Right cardiac atrium (tissue), 5 donors: ENCODE measurements at regions not wholly inside any gene's neighbourhood (a gene's known extent, or its start where the extent isn't known, plus 50 kb on each side); places are given as distances from the start of the nearest gene placed in this dataset.
"Not testable (repeated sequence)": the region's sequence is repeated elsewhere in the genome, so short reads cannot be mapped to it uniquely, and the experiment has no call there.

Source experiments
- ATAC-seq, 2 donors: fragments of 200-7000 bp; cut with Tn5 transposase; one replicate each; pipeline versions ENCODE4 v1.8.0 to v1.9.1; 2020; ENCODE audit warnings: moderate library complexity in 2 of 2, mild to moderate bottlenecking in 1 of 2
- DNase-seq, 3 donors: peaks; one replicate each; pipeline ENCODE4 v3.0.0-alpha.2; 2020
- H3K27ac ChIP-seq: one replicate; pipeline ENCODE4 v1.5.1; 2013; ENCODE audit warnings: mild to moderate bottlenecking, low read length, control low read depth, moderate library complexity
- H3K27me3 ChIP-seq: one replicate; pipeline ENCODE4 v1.6.1; 2013; ENCODE audit not compliant: control insufficient read depth, insufficient read depth
- H3K4me1 ChIP-seq: one replicate; pipeline ENCODE4 v1.6.1; 2013; ENCODE audit warnings: low read length; ENCODE audit not compliant: control insufficient read depth, insufficient read depth
- H3K4me3 ChIP-seq: one replicate; pipeline ENCODE4 v1.5.1; 2013; ENCODE audit warnings: low read length, control low read depth
- H3K9me3 ChIP-seq: one replicate; pipeline ENCODE4 v1.6.1; 2013; ENCODE audit warnings: low read length; ENCODE audit not compliant: control insufficient read depth
- WGBS: extraction: QIAGEN DNeasy Blood & Tissue Kit; methylation state at CpG from one replicate; pipeline ENCODE4 v1.1.7; 2013; 5-methylcytosine and 5-hydroxymethylcytosine counted together
- intact Hi-C, 4 donors: fragments of 100-400 bp; cut with DNase I; formaldehyde crosslinking; loops; one replicate each; pipeline versions ENCODE4 v1.11.0 to v1.14.0; 2022 to 2023
- donor health status: healthy with polysubstance abuse.
- donor health status: DM: no; HTN: yes; CAD: no.
- donor health status: DM: no; HTN: no; CAD: no.
- donor health status: DM: no; HTN: yes; CAD: no; lungs with severe emphysema.
- donor health status: DM: yes; HTN: yes; CAD: no.

DNA sequence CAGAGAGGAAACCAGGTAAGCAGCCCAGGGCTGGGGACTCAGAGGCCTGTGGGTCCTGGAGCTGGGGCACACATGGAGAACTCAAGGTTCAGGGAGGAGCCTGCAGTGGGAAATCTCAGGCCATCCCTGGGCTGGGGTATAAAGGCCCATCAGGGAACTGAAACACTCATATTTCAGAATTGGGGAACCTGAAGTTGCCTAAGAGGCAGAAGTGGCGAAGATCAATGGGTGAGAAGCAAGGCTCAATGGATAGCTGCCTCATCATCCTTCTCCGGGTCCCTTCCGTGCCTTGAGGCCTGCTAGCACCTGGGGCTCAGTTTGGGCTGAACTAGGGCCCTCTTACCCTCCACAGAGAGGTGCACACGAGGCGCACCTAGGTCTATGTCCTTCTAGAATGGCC is 747.5 kb upstream of the AMELY start:
- no peaks in the 10 kb centered on the region for H3K4me1 ChIP-seq
- no peaks in the 10 kb centered on the region for H3K9me3 ChIP-seq
- 84% methylated on average over 5 of the region's 5 CpGs for WGBS
- intact Hi-C loops = no loop called here
- H3K27ac ChIP-seq = no peak overlapping the region
- H3K27me3 ChIP-seq = no peaks in the 10 kb centered on the region
- no peak overlapping the region for H3K4me3 ChIP-seq
- ATAC-seq = no peak
- DNase-seq = no peak

DNA sequence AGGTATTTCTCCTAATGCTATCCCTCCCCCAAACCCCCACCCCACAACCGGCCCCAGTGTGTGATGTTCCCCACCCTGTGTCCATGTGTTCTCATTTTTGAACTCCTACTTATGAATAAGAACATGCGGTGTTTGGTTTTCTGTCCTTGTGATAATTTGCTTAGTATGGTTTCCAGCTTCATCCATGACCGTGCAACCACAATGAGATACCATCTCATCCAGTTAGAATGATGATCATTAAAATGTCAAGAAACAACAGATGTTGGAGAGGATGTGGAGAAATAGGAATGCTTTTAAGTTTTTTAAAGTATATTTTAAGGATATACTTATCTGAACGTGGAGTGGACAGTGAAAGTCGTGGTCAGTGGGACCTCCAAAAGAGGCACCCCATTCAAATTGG is 745.0 kb upstream of the AMELY start:
- intact Hi-C loops = no loop called here
- WGBS = 88% methylated on average over 5 of the region's 5 CpGs

DNA sequence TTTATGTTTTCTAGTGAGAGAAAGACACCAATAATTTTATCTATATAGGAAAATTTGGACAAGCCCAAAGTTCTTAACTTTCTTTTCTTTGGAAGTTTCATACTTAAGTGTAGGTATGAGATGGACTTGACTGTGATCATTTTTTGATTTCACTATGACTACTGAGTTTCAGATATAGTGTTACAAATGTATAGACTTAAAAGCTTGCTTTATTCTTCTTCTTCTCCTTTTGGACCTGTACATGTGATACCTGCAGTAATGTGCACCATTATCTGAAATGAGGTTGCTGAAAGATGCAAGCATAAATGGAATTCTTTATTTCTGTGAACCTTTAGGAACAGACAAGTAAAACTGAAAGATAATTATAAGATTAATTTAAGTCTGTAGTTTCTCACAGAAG is 743.4 kb upstream of the AMELY start:
- DNase-seq (no peak), ATAC-seq (no peak)
- intact Hi-C loops = no loop called here
- no peak overlapping the region for H3K4me3 ChIP-seq
- H3K27ac ChIP-seq = no peak overlapping the region
- no peaks in the 10 kb centered on the region for H3K27me3 ChIP-seq
- no peaks in the 10 kb centered on the region for H3K9me3 ChIP-seq
- no peaks in the 10 kb centered on the region for H3K4me1 ChIP-seq

More for the DNA sequence above, 745.0 kb upstream of the AMELY start:
- Histone ChIP-seq H3K9me3 (no peaks in the 10 kb centered on the region), H3K27ac (no peak overlapping the region), H3K4me3 (no peak overlapping the region), H3K27me3 (no peaks in the 10 kb centered on the region), H3K4me1 (no peaks in the 10 kb centered on the region)
- no peak for DNase-seq
- no peak for ATAC-seq

DNA sequence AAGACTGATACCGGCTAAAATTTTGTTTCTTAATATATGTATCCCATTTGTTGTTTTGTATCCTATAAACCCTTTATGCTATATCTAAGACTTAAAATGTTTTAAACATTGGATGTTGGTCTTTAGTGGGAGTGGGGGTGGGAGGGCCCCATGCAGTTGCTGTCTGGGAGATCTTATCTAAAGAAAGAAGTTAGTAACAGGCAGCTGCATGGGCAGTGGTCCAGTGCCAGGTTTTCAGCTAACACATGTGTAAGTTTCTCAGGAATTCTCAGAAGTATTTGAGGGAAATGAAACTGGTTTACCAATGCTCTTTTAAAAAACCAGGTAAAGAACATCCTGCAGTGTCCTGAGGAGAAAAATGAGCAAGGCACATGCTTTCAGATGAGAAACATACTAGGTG is 738.3 kb upstream of the AMELY start:
- H3K27ac ChIP-seq, DNase-seq, H3K9me3 ChIP-seq, ATAC-seq, H3K4me3 ChIP-seq, H3K4me1 ChIP-seq, intact Hi-C loops, H3K27me3 ChIP-seq: not testable (repeated sequence)
- WGBS = 81% methylated on average over 1 of the region's 1 CpG
